Ishikawa (cell line): ENCODE measurements at regions not wholly inside any gene's neighbourhood (a gene's known extent, or its start where the extent isn't known, plus 50 kb on each side); places are given as distances from the start of the nearest gene placed in this dataset.

Experiments used
- CEBPB ChIP-seq: IDR thresholded peaks from 2 replicates; pipeline ENCODE4 v1.6.1; 2012
- CREB1 ChIP-seq: IDR thresholded peaks from 2 replicates; pipeline ENCODE4 v1.6.1; 2012; ENCODE audit warnings: low read depth
- EGR1 ChIP-seq: IDR thresholded peaks from 2 replicates; pipeline ENCODE4 v1.6.1; 2012
- EP300 ChIP-seq: IDR thresholded peaks from 2 replicates; pipeline ENCODE4 v1.6.1; 2012; ENCODE audit warnings: borderline replicate concordance
- FOXM1 ChIP-seq: IDR thresholded peaks from 2 replicates; pipeline ENCODE4 v1.6.1; 2012; ENCODE audit warnings: low read depth, borderline replicate concordance
- MAX ChIP-seq: IDR thresholded peaks from 2 replicates; pipeline ENCODE4 v1.6.1; 2012
- NFIC ChIP-seq: IDR thresholded peaks from 2 replicates; pipeline ENCODE4 v1.6.1; 2012
- RAD21 ChIP-seq: IDR thresholded peaks from 2 replicates; pipeline ENCODE4 v1.6.1; 2012; ENCODE audit warnings: low read depth
- REST ChIP-seq: IDR thresholded peaks from 2 replicates; pipeline ENCODE4 v1.6.1; 2012; ENCODE audit warnings: low read depth, mild to moderate bottlenecking
- TAF1 ChIP-seq: IDR thresholded peaks from 2 replicates; pipeline ENCODE4 v1.6.1; 2012; ENCODE audit warnings: low read depth, mild to moderate bottlenecking
- TCF12 ChIP-seq: IDR thresholded peaks from 2 replicates; pipeline ENCODE4 v1.6.1; 2012; ENCODE audit warnings: low read depth
- TEAD4 ChIP-seq: IDR thresholded peaks from 2 replicates; pipeline ENCODE4 v1.6.1; 2012
- YY1 ChIP-seq: IDR thresholded peaks from 2 replicates; pipeline ENCODE4 v1.6.1; 2012; ENCODE audit warnings: low read depth
- ZBTB7A ChIP-seq: IDR thresholded peaks from 2 replicates; pipeline ENCODE4 v1.6.1; 2012; ENCODE audit warnings: low read depth
- TF ChIP-seq, protein P1 (sequence below): IDR thresholded peaks from 2 replicates; pipeline ENCODE4 v1.6.1; 2012

DNA sequence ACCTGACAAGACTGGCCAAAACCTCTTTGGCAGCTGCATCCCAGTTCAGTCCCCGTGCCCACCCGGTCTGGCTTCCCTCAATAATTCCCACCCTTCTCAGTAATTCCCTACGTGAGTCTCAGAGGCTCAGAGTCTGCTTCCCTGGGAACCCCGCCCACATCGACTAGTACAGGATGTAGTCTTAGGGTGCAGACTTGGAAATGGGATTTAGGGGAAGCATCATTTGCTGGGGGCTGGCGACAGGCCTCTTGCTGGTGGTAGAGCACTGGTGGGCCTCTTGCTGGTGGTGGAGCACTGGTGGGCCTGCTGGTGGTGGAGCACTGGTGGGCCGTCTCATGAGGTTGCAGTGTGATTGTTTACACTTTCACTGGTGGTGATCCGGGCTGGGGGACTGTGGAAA, 199.5 kb upstream of the B3GAT1 start:
- no peak for TF ChIP-seq EP300
- TF ChIP-seq NFIC, result no peak

DNA sequence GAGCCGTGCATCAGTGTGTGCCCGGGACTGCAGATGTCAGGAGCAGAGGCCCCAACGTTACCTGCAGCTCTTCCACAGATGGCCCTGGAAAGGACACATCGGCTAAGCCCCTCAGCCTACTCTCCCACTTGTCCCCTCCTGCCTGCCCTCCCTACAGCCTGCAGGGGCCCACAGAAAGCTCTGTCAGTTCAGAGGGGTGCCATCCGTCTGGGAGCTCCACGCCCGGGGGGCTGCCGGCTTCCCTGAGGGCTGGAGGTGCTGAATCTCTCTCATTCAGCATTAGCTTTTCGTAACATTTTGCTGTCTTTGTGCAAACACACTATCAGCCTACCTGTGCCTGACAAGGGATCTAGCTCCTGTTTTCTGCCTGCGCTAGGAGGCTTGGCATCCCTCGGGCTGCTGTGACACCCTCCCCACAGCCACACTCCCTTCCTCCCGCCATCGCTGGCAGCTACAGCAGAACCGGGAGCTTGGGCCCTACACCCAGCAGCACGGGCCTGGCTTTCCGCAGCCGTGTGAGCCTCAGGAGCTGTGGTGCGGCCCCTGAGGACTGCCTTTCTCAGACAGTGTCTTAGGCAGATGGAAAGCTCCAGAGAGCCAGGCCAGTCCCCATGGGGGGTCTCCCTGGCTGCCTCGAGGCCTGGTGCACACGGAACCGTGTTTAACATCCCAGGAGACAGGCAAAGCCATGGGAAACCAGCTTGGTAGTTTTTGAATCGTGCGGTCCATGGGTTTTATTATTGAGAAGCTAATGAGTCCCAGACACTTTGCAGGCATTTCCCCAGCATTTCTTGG, 198.3 kb upstream of the B3GAT1 start:
- TF ChIP-seq ZBTB7A (no peak), EP300 (no peak), CREB1 (no peak)

- TF ChIP-seq NFIC, result no peak
Observed at GRCh38 chr11:134609361-134610115, 197.5 kb upstream of the B3GAT1 start.

DNA sequence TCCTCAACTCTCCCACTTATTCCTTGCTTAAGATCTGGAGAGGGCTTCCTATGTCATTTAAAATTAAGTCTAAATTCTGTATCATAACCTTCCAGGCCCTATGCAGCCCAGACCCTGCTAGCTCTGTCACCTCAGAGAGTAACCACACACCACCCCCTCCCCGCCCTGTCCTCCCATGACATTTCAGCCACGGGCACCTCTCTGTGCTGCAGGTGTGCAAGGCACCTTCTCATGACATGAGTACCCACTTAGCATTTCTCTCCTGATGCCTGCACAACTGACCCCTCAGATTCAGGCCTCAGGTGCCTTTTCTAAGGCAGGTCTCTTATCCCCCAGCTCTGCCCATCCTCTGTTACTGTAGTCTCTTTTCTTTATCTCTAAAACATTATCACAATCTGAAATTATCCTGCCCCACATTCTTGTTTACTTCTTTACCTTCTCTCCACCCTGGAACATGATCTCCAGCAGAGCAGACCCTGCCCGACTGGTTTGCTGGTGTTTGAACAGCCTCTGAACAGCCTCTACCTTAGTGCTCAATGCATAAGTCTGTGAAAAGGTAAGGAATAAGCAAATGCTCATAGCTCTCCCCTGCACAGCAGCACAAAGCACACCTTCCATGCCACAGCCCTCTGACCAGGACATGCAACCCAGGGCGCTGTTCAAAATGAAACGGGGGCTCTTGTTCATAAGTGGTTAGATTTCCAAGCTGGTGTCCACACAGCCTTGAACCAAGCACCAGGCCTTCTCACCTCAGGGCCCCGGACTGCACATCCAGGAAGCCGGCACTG, 196.1 kb upstream of the B3GAT1 start:
- TF ChIP-seq NFIC (no peak), MAX (no peak), TEAD4 (no peak), ZBTB7A (no peak)

GRCh38 chr11:134606251-134606650, 194.2 kb upstream of the B3GAT1 start:
- no peak for TF ChIP-seq TCF12
- no peak for TF ChIP-seq CEBPB
- TF ChIP-seq TEAD4, result no peak
- TF ChIP-seq, protein P1, sequence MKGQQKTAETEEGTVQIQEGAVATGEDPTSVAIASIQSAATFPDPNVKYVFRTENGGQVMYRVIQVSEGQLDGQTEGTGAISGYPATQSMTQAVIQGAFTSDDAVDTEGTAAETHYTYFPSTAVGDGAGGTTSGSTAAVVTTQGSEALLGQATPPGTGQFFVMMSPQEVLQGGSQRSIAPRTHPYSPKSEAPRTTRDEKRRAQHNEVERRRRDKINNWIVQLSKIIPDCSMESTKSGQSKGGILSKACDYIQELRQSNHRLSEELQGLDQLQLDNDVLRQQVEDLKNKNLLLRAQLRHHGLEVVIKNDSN, result no peak
- TF ChIP-seq MAX, result no peak
- TF ChIP-seq CREB1, result no peak

- TF ChIP-seq FOXM1 (no peak), YY1 (no peak), TCF12 (no peak), TAF1 (no peak), RAD21 (no peak), NFIC (no peak), EP300 (no peak), REST (no peak), TEAD4 (no peak), MAX (no peak), EGR1 (no peak)
Observed at GRCh38 chr11:134604886-134605285, 192.8 kb upstream of the B3GAT1 start.

DNA sequence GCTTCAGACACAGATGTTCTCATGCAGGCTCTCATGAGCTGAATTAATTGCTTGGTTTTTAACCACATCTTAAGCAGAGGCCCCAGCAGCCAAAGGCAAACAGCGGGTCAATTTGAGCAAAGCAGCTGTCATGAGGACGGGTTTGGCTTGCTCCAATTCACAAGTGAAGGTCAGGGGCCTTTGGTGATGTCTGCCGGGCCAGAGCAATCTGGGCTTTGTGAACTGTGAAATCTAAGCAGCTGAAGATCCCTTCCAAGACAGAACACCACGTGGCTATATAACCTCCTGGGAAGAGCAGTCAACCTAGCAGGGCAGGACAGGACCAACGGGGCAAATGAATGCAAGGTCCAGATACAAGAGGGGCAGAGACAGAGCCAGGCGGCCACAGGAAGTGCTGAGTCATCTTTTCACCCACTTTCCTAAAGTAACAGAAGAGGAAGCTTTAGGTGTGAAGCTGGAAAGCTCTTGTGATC, 187.3 kb upstream of the B3GAT1 start:
- no peak for TF ChIP-seq ZBTB7A
- no peak for TF ChIP-seq MAX
- no peak for TF ChIP-seq FOXM1
- no peak for TF ChIP-seq YY1
- no peak for TF ChIP-seq RAD21
- TF ChIP-seq NFIC, result no peak

GRCh38 chr11:134598368-134598767, 186.3 kb upstream of the B3GAT1 start:
- TF ChIP-seq MAX (no peak), CEBPB (no peak), RAD21 (no peak), YY1 (no peak), ZBTB7A (no peak), TAF1 (no peak), TCF12 (no peak), NFIC (no peak), EP300 (no peak), FOXM1 (no peak), CREB1 (no peak), TEAD4 (no peak), REST (no peak), EGR1 (no peak)
- TF ChIP-seq, protein P1, result no peak
